Peyer's patch (tissue), 4 donors: ENCODE measurements at regions not wholly inside any gene's neighbourhood (a gene's known extent, or its start where the extent isn't known, plus 50 kb on each side); places are given as distances from the start of the nearest gene placed in this dataset.

Experiments
- DNase-seq, 3 donors: peaks; one replicate each; pipeline ENCODE4 v3.0.0-alpha.2; 2017 to 2019
- H3K27ac ChIP-seq, 4 donors: fragments of 200-600 bp; sonication (generic); one replicate each; pipeline ENCODE4 v1.5.1; 2016 to 2019
- H3K27me3 ChIP-seq, 2 donors: fragments of 200-600 bp; sonication (generic); one replicate each; pipeline ENCODE4 v1.5.1; 2019
- H3K36me3 ChIP-seq, 3 donors: fragments of 200-600 bp; sonication (generic); one replicate each; pipeline ENCODE4 v1.5.1; 2016 to 2019
- H3K4me1 ChIP-seq, 4 donors: fragments of 200-600 bp; sonication (generic); one replicate each; pipeline ENCODE4 v1.5.1; 2016 to 2019
- H3K4me3 ChIP-seq, 4 donors: fragments of 200-600 bp; sonication (generic); 1 replicate in 3 of 4; 2 replicates in 1 of 4; pipeline ENCODE4 v1.5.1; 2016 to 2019; ENCODE audit warnings: mild to moderate bottlenecking in 1 of 4
- H3K9me3 ChIP-seq, 4 donors: fragments of 200-600 bp; sonication (generic); one replicate each; pipeline ENCODE4 v1.5.1; 2016 to 2019; ENCODE audit warnings: mild to moderate bottlenecking in 1 of 4
- POLR2A ChIP-seq, 2 donors: fragments of 450-650 bp; IDR thresholded peaks; one replicate each; pipeline ENCODE4 v1.5.1; 2017; ENCODE audit warnings: antibody characterized with exemption in 2 of 2, mild to moderate bottlenecking in 2 of 2, moderate library complexity in 2 of 2
- TF ChIP-seq, protein P1 (sequence below), 6 experiments: fragments of 450-650 bp in 4 of 6; fragments of 200-600 bp in 2 of 6; sonication (generic) in 1 of 6; IDR thresholded peaks; one replicate each; pipeline ENCODE4 v1.5.1; 2017 to 2019; ENCODE audit warnings: antibody characterized with exemption in 6 of 6, mild to moderate bottlenecking in 3 of 6, moderate library complexity in 1 of 6

DNA sequence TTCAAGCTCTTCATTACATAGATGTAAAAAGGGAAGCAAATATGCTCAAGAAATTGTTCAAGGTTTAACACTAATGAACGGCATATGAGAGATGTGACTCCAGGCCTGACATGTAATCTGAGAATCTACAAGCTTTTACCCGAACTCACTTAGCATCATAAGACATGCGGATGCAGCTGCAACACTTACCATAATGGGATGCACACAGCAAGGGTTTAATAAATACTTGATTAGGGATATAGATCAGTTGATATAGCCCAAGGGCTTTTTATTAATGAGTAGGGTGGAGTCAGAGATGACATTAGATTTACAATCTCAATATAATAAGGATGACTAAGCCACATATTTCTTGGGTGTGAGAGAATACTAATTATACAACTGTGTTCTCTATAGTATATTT, 2215.5 kb downstream of the MAT2B start:
- Histone ChIP-seq H3K4me1 (no peaks in the 10 kb centered on the region), H3K27me3 (no peaks in the 10 kb centered on the region), H3K36me3 (no peaks in the 10 kb centered on the region), H3K4me3 (no peak overlapping the region), H3K9me3 (no peaks in the 10 kb centered on the region), H3K27ac (no peak overlapping the region)
- TF ChIP-seq, protein P1, sequence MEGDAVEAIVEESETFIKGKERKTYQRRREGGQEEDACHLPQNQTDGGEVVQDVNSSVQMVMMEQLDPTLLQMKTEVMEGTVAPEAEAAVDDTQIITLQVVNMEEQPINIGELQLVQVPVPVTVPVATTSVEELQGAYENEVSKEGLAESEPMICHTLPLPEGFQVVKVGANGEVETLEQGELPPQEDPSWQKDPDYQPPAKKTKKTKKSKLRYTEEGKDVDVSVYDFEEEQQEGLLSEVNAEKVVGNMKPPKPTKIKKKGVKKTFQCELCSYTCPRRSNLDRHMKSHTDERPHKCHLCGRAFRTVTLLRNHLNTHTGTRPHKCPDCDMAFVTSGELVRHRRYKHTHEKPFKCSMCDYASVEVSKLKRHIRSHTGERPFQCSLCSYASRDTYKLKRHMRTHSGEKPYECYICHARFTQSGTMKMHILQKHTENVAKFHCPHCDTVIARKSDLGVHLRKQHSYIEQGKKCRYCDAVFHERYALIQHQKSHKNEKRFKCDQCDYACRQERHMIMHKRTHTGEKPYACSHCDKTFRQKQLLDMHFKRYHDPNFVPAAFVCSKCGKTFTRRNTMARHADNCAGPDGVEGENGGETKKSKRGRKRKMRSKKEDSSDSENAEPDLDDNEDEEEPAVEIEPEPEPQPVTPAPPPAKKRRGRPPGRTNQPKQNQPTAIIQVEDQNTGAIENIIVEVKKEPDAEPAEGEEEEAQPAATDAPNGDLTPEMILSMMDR (IDR thresholded peaks at IDR 0.05), result no peak
- TF ChIP-seq POLR2A (IDR thresholded peaks at IDR 0.05), result no peak
- DNase-seq, result no peak

DNA sequence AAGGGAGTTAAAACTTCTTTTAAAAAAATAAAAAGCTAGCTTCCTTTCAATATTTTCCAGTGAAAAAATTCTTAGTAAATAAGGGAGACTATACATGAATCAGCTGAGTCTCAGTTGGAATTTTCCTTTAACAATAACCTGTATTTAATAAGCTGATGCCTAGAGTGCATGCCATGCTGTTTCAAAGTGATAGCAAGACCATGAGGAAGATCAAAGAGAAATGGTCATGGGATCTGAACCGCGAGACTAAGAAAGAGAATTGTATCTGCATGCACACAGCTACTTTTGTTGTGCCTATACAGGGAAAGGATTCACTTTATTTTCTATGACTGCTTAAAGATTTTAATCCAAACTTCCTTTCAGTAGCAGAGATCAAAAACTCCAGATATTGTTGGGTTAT, 2217.0 kb downstream of the MAT2B start:
- Histone ChIP-seq H3K9me3 (no peaks in the 10 kb centered on the region), H3K36me3 (no peaks in the 10 kb centered on the region), H3K27me3 (no peaks in the 10 kb centered on the region), H3K4me1 (no peaks in the 10 kb centered on the region), H3K27ac (no peak overlapping the region), H3K4me3 (no peak overlapping the region)
- TF ChIP-seq, protein P1 (IDR thresholded peaks at IDR 0.05), result no peak
- no peak for TF ChIP-seq POLR2A (IDR thresholded peaks at IDR 0.05)
- no peak for DNase-seq

DNA sequence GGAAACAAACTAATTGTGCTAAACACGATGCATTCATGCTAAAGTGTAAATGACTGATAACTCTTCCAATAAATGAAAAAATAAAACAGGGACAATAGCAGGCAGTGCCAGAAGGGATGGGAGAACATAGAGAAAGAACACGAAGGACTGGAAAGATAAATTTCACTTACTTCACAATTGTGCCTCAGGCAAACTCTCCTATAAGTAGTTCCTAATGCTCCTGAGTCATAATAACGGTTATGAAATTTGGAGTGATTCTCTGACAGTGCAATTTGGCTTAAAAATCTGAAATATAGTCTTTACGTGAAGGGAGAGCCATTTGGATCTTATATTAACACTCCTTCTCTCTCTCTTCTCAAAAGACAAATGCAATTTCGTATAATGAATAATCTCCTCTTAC, 2218.5 kb downstream of the MAT2B start:
- Histone ChIP-seq H3K4me3 (no peak overlapping the region), H3K36me3 (no peaks in the 10 kb centered on the region), H3K27ac (no peak overlapping the region), H3K9me3 (no peaks in the 10 kb centered on the region), H3K27me3 (no peaks in the 10 kb centered on the region), H3K4me1 (no peaks in the 10 kb centered on the region)
- no peak for DNase-seq
- no peak for TF ChIP-seq POLR2A (IDR thresholded peaks at IDR 0.05)
- TF ChIP-seq, protein P1 (IDR thresholded peaks at IDR 0.05), result no peak

DNA sequence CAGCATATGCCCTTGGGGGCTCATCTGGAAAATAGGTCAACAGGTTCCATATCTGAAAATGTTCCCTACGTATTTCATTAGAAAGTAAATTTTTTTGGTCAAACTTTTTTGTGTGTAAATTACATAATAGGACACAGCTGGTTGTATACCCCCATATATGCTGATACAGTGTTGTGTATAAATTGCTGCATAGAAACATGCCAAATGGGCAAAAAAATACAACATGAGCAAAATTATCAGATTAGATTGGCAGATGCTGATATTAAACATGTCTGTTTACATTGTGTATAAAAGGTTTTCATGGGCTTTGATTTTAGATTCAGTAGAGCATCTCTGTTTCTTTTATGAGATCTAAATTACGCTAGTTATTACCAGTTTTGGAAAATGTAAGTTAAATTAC, 2223.0 kb downstream of the MAT2B start:
- Histone ChIP-seq H3K9me3 (no peaks in the 10 kb centered on the region), H3K27ac (no peak overlapping the region), H3K4me1 (no peaks in the 10 kb centered on the region), H3K27me3 (no peaks in the 10 kb centered on the region), H3K4me3 (no peak overlapping the region), H3K36me3 (no peaks in the 10 kb centered on the region)
- TF ChIP-seq, protein P1 (IDR thresholded peaks at IDR 0.05), result no peak
- no peak for DNase-seq

DNA sequence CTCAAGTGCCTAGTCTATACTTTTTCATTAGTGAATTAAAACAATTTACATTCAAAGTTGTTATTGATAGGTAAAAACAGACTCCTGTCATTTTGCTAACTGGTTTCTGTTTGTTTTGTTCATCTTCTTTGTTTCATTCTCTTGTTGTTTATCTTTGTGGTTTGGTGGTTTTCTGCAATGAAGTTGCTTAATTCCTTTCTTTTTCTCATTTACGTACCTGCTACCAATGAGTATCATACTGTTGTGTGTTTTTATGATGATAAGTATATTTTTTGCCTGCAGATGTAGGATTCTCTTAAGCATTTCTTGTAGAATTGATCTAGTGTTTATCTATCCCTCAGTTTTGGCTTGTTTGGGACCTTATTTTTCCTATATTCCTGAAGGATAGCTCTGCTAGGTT, 2230.0 kb downstream of the MAT2B start:
- H3K9me3 ChIP-seq, result no peaks in the 10 kb centered on the region
- no peaks in the 10 kb centered on the region for H3K27me3 ChIP-seq
- no peaks in the 10 kb centered on the region for H3K36me3 ChIP-seq
- TF ChIP-seq POLR2A (IDR thresholded peaks at IDR 0.05), result no peak
- TF ChIP-seq, protein P1 (IDR thresholded peaks at IDR 0.05), result no peak
- DNase-seq, result no peak
- H3K27ac ChIP-seq, result no peak overlapping the region
- no peaks in the 10 kb centered on the region for H3K4me1 ChIP-seq
- no peak overlapping the region for H3K4me3 ChIP-seq

DNA sequence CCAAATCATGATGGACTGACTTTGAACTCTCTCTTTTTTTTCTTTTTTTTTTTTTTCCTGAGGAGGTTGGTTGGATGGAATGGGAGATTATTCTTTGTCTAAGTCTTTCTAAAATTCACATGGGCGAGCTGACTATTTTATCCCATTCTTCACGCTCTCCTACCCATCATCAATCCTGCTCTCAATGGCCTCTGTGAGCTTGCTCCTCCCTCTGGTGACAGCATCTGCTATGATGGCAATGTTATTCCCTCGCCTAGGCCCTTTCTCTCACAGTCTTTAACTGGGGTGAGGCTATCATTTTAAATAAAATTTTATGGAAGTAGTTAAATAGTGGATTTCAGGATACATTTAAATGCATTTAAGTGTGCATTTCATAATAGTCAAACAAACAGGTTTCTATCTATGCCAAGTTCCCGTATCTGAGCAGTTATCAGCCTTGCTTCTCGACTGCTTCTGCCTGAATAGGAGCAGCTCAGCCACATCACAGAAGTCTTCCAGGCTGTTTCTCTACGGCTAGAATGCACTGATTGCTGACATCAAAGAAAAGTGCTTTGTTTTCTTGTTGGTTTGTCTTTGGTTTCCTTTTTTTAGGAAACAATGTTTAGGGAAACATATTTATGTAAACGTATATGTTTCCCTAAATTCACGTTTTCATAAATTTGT, 2233.8 kb downstream of the MAT2B start:
- H3K4me1 ChIP-seq, result no peaks in the 10 kb centered on the region
- no peak overlapping the region for H3K27ac ChIP-seq
- no peak overlapping the region for H3K4me3 ChIP-seq
- DNase-seq, result no peak
- TF ChIP-seq, protein P1 (IDR thresholded peaks at IDR 0.05), result no peak
- no peak for TF ChIP-seq POLR2A (IDR thresholded peaks at IDR 0.05)
- no peaks in the 10 kb centered on the region for H3K36me3 ChIP-seq
- H3K27me3 ChIP-seq, result no peaks in the 10 kb centered on the region
- no peaks in the 10 kb centered on the region for H3K9me3 ChIP-seq
